Esophagus muscularis mucosa (tissue), 4 donors: ENCODE measurements at regions not wholly inside any gene's neighbourhood (a gene's known extent, or its start where the extent isn't known, plus 50 kb on each side); places are given as distances from the start of the nearest gene placed in this dataset.
"Not testable (repeated sequence)": the region's sequence is repeated elsewhere in the genome, so short reads cannot be mapped to it uniquely, and the experiment has no call there.

Experiments
- DNase-seq: peaks from one replicate; pipeline ENCODE4 v3.0.0-alpha.2; 2017; ENCODE audit errors: extremely low spot score
- H3K27ac ChIP-seq, 4 donors: fragments of 200-600 bp; sonication (generic); replicated peaks in 1 of 4; 1 replicate in 3 of 4; 2 replicates in 1 of 4; pipeline ENCODE4 v1.5.1; 2016 to 2019; ENCODE audit warnings: mild to moderate bottlenecking in 1 of 4
- H3K27me3 ChIP-seq, 4 donors: fragments of 200-600 bp; sonication (generic); one replicate each; pipeline versions ENCODE4 v1.5.1 to v1.6.0; 2016 to 2019
- H3K36me3 ChIP-seq, 4 donors: fragments of 200-600 bp; sonication (generic); one replicate each; pipeline ENCODE4 v1.5.1; 2016 to 2019
- H3K4me1 ChIP-seq, 4 donors: fragments of 200-600 bp; sonication (generic); one replicate each; pipeline ENCODE4 v1.5.1; 2016 to 2019
- H3K4me3 ChIP-seq, 4 donors: fragments of 200-600 bp; sonication (generic); 1 replicate in 2 of 4; 2 replicates in 2 of 4; pipeline ENCODE4 v1.5.1; 2016 to 2019; ENCODE audit warnings: mild to moderate bottlenecking in 4 of 4, moderate library complexity in 1 of 4
- H3K9me3 ChIP-seq, 4 donors: fragments of 200-600 bp; sonication (generic); 1 replicate in 3 of 4; 2 replicates in 1 of 4; pipeline ENCODE4 v1.5.1; 2016 to 2019
- CTCF ChIP-seq, 3 experiments: fragments of 200-600 bp in 2 of 3; fragments of 450-650 bp in 1 of 3; sonication (generic) in 2 of 3; IDR thresholded peaks; one replicate each; pipeline ENCODE4 v1.5.1; 2017 to 2019; ENCODE audit warnings: antibody characterized with exemption in 3 of 3, mild to moderate bottlenecking in 2 of 3, moderate library complexity in 1 of 3
- EP300 ChIP-seq: sonication (generic); formaldehyde crosslinking; IDR thresholded peaks from one replicate; pipeline ENCODE4 v1.6.1; 2017; ENCODE audit warnings: antibody characterized with exemption
- POLR2A ChIP-seq: fragments of 450-650 bp; IDR thresholded peaks from one replicate; pipeline ENCODE4 v1.6.1; 2017; ENCODE audit warnings: antibody characterized with exemption, moderate library complexity, mild to moderate bottlenecking, low read depth
- POLR2AphosphoS5 ChIP-seq, 2 donors: sonication (generic); formaldehyde crosslinking; IDR thresholded peaks; one replicate each; pipeline ENCODE4 v1.6.1; 2017; ENCODE audit warnings: antibody characterized with exemption in 2 of 2
- WGBS: methylation state at CpG from one replicate; pipeline ENCODE4 v1.1.5; 2018; 5-methylcytosine and 5-hydroxymethylcytosine counted together
- intact Hi-C: fragments of 100-400 bp; cut with DNase I; formaldehyde crosslinking; loops from one replicate; pipeline ENCODE4 v1.15.1; 2023

GRCh38 chr2:111517721-111518053 lies 366.3 kb downstream of the ANAPC1 start:
- 81% methylated on average over 2 of the region's 2 CpGs for WGBS
- H3K4me1 ChIP-seq = peaks cover under 1 to 11% (median 2%) of the 10 kb centered on the region in 4 donors

GRCh38 chr2:111519071-111519470 lies 364.9 kb downstream of the ANAPC1 start:
- TF ChIP-seq POLR2AphosphoS5 (IDR thresholded peaks at IDR 0.05) = no peak
- no peak for TF ChIP-seq EP300
- no peak for TF ChIP-seq CTCF (IDR thresholded peaks at IDR 0.05)
- no peak for TF ChIP-seq POLR2A
- no peaks in the 10 kb centered on the region for H3K9me3 ChIP-seq
- intact Hi-C loops = no loop called here
- H3K4me1 ChIP-seq = peaks cover 0 to 13% (median 0%) of the 10 kb centered on the region in 4 donors
- H3K4me3 ChIP-seq = no peak overlapping the region
- 75% methylated on average over 3 of the region's 3 CpGs for WGBS
- DNase-seq = no peak
- H3K27me3 ChIP-seq = no peaks in the 10 kb centered on the region
- H3K27ac ChIP-seq = no peak overlapping the region
- H3K36me3 ChIP-seq = no peaks in the 10 kb centered on the region

More at GRCh38 chr2:111517721-111518053, 366.3 kb downstream of the ANAPC1 start:
- H3K36me3 ChIP-seq, H3K4me3 ChIP-seq, DNase-seq, intact Hi-C loops, H3K27me3 ChIP-seq, H3K9me3 ChIP-seq, H3K27ac ChIP-seq: not testable (repeated sequence)

- intact Hi-C loops = no loop called here
- no peak for TF ChIP-seq EP300
- TF ChIP-seq POLR2AphosphoS5 (IDR thresholded peaks at IDR 0.05) = peak in 1 of 2 donors; percentile 20
- Histone ChIP-seq H3K4me3 (no peak overlapping the region), H3K4me1 (peaks cover 0 to 13% (median 0%) of the 10 kb centered on the region in 4 donors), H3K27me3 (no peaks in the 10 kb centered on the region), H3K27ac (no peak overlapping the region), H3K9me3 (no peaks in the 10 kb centered on the region), H3K36me3 (no peaks in the 10 kb centered on the region)
- WGBS = 64% methylated on average over 5 of the region's 5 CpGs
- no peak for DNase-seq
Observed at GRCh38 chr2:111522231-111522768, 361.7 kb downstream of the ANAPC1 start.

- TF ChIP-seq CTCF (IDR thresholded peaks at IDR 0.05) (no peak), POLR2AphosphoS5 (IDR thresholded peaks at IDR 0.05) (no peak), POLR2A (no peak), EP300 (no peak)
- Histone ChIP-seq H3K4me3 (no peak overlapping the region), H3K27ac (no peak overlapping the region), H3K36me3 (no peaks in the 10 kb centered on the region), H3K27me3 (no peaks in the 10 kb centered on the region), H3K4me1 (peaks cover 0 to 13% (median 0%) of the 10 kb centered on the region in 4 donors), H3K9me3 (no peaks in the 10 kb centered on the region)
- WGBS = 60% methylated on average over 12 of the region's 12 CpGs
- no peak for DNase-seq
- intact Hi-C loops = no loop called here
Observed at GRCh38 chr2:111523009-111523408, 361.0 kb downstream of the ANAPC1 start.

GRCh38 chr2:111525026-111525425 lies 359.0 kb downstream of the ANAPC1 start:
- H3K27ac ChIP-seq, H3K4me3 ChIP-seq, H3K9me3 ChIP-seq, H3K27me3 ChIP-seq, H3K36me3 ChIP-seq, DNase-seq, intact Hi-C loops: not testable (repeated sequence)
- H3K4me1 ChIP-seq = peaks cover 0 to 13% (median 0%) of the 10 kb centered on the region in 4 donors
- 93% methylated on average over 4 of the region's 4 CpGs for WGBS

- H3K27ac ChIP-seq, H3K9me3 ChIP-seq, H3K4me3 ChIP-seq, intact Hi-C loops, H3K27me3 ChIP-seq, H3K36me3 ChIP-seq, DNase-seq: not testable (repeated sequence)
- H3K4me1 ChIP-seq = peaks cover 0 to 13% (median 0%) of the 10 kb centered on the region in 4 donors
- 90% methylated on average over 2 of the region's 7 CpGs for WGBS
Observed at GRCh38 chr2:111526041-111526639, 357.9 kb downstream of the ANAPC1 start.

- H3K36me3 ChIP-seq, H3K4me3 ChIP-seq, DNase-seq, H3K4me1 ChIP-seq, H3K27ac ChIP-seq, H3K9me3 ChIP-seq, H3K27me3 ChIP-seq, intact Hi-C loops: not testable (repeated sequence)
- 90% methylated on average over 6 of the region's 10 CpGs for WGBS
Observed at GRCh38 chr2:111527707-111528400, 356.1 kb downstream of the ANAPC1 start.

- 88% methylated on average over 3 of the region's 4 CpGs for WGBS
- intact Hi-C loops = not testable (repeated sequence)
Observed at GRCh38 chr2:111529022-111529421, 355.0 kb downstream of the ANAPC1 start.

GRCh38 chr2:111530239-111530965 lies 353.6 kb downstream of the ANAPC1 start:
- H3K4me3 ChIP-seq, H3K36me3 ChIP-seq, DNase-seq, intact Hi-C loops, H3K4me1 ChIP-seq, H3K27ac ChIP-seq, H3K27me3 ChIP-seq, H3K9me3 ChIP-seq: not testable (repeated sequence)
- WGBS = 75% methylated on average over 2 of the region's 5 CpGs

More at GRCh38 chr2:111529022-111529421, 355.0 kb downstream of the ANAPC1 start:
- not testable (repeated sequence) for H3K27ac ChIP-seq, H3K9me3 ChIP-seq, H3K4me1 ChIP-seq, H3K36me3 ChIP-seq, H3K27me3 ChIP-seq, DNase-seq, H3K4me3 ChIP-seq
